ENCODE measurements at regions not wholly inside any gene's neighbourhood (a gene's known extent, or its start where the extent isn't known, plus 50 kb on each side); places are given as distances from the start of the nearest gene placed in this dataset.
A peak's percentile ranks its signal among the peaks of the same experiment; 100 is the strongest.

DNA sequence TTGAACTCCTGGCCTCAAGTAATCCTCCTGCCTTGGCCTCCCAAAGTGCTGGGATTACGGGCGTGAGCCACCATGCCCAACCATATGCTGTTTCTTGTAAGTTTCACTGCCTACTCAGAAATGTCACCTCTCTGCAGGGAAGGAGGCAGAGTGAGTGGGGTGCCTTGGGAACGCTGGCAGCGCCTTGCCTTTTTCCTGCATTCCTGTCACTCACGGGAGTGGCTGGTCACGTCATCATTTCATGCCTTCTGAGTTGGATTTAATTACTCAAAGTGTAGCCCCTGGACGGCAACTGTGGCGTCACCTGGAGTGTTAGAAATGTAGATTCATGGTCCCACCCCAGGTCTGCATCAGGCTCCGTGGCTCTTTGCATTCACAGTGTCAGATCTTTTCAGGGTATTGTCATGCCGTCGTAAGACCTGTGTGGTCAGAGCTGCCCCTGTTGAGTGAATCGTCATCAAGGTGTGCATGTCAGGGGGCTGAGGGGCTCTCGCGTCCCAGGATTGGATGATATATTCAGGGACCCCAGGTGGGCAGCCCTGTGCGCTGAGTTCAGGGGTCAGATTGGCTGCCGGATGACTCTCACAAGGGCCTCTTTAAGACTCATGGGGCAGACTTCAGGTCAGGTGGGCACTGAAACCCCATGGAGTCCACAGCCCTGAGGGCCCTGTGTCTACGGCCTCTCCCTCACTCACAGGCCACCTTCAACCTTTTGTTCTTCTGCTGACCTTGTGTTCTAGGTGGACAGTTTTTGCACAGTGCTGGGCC lies 65.9 kb upstream of the KLHL25 start:
- DNase-seq (ENCODE audit: low read depth, low spot score): no peak
- TF ChIP-seq, protein P1, sequence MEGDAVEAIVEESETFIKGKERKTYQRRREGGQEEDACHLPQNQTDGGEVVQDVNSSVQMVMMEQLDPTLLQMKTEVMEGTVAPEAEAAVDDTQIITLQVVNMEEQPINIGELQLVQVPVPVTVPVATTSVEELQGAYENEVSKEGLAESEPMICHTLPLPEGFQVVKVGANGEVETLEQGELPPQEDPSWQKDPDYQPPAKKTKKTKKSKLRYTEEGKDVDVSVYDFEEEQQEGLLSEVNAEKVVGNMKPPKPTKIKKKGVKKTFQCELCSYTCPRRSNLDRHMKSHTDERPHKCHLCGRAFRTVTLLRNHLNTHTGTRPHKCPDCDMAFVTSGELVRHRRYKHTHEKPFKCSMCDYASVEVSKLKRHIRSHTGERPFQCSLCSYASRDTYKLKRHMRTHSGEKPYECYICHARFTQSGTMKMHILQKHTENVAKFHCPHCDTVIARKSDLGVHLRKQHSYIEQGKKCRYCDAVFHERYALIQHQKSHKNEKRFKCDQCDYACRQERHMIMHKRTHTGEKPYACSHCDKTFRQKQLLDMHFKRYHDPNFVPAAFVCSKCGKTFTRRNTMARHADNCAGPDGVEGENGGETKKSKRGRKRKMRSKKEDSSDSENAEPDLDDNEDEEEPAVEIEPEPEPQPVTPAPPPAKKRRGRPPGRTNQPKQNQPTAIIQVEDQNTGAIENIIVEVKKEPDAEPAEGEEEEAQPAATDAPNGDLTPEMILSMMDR (IDR thresholded peaks at IDR 0.05; ENCODE audit: low read depth, low read length): no peak
- in situ Hi-C loops (cut with HindIII; ENCODE audit: low sequenced_read_pairs): no loop called here
- no peak overlapping the region for H3K4me3 ChIP-seq (ENCODE audit: low read depth, low read length)

DNA sequence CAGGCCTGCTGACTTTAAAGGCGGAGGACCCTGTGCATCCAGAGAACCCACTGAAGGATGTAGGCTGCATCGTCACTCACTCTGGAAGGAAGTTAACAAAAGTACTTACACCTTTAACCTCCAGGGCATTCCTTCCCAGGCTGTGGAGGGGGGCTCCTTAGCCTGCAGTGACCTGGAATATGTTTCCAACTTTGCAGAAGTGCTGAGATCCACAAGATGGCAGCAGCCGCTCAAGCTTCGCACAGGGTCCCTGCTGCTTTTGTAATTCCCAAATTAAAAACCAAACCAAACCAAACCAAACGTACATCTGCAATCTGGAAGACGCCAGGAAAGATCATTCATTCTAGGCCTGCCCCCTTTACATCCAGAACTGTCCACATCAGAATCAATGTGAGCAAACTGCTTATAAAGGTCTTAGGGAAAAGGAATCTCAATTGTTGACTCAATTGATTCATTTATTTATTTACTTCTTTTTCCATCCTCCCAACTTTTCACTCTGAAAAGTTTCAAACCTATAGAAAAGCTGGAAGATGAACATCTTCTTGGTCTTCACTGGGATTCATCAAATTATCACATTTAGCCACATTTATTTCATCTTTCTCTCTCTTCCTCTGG lies 70.5 kb upstream of the KLHL25 start:
- in situ Hi-C loops (cut with HindIII; ENCODE audit: low sequenced_read_pairs): no loop called here
- DNase-seq (ENCODE audit: low read depth, low spot score): peak; percentile 49
- no peak overlapping the region for H3K4me3 ChIP-seq (ENCODE audit: low read depth, low read length)
- TF ChIP-seq, protein P1 (IDR thresholded peaks at IDR 0.05; ENCODE audit: low read depth, low read length): peak; percentile 76

- TF ChIP-seq, protein P1 (IDR thresholded peaks at IDR 0.05; ENCODE audit: low read depth, low read length): no peak
- in situ Hi-C loops (cut with HindIII; ENCODE audit: low sequenced_read_pairs): no loop called here
- no peak for DNase-seq (ENCODE audit: low read depth, low spot score)
- H3K4me3 ChIP-seq (ENCODE audit: low read depth, low read length): no peak overlapping the region
These were observed 72.5 kb upstream of the KLHL25 start for GRCh38 chr15:85867250-85867649.

DNA sequence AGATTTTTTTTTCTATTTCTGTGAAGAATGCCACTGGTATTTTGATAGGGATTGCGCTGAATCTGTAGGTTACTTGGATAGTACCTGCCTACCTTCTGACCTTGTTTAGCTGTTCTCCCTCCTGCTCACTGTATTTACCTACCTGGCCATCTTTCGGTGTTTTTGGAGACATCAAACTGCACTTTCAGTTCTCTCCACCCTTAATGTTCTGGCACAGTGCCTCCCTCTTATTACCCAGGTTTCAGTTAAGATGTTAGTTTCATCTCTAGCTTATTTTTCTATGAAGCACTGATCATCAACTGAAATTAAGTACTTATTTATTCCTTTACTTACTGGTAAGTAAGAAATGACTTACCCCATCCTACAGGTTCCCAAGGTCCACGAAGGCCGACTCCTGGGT lies 74.4 kb upstream of the KLHL25 start:
- H3K4me3 ChIP-seq (ENCODE audit: low read depth, low read length): no peak overlapping the region
- in situ Hi-C loops (cut with HindIII; ENCODE audit: low sequenced_read_pairs): no loop called here
- TF ChIP-seq, protein P1 (IDR thresholded peaks at IDR 0.05; ENCODE audit: low read depth, low read length): no peak
- no peak for DNase-seq (ENCODE audit: low read depth, low spot score)

- in situ Hi-C loops (cut with HindIII; ENCODE audit: low sequenced_read_pairs): no loop called here
- TF ChIP-seq, protein P1 (IDR thresholded peaks at IDR 0.05; ENCODE audit: low read depth, low read length): no peak
- no peak for DNase-seq (ENCODE audit: low read depth, low spot score)
- H3K4me3 ChIP-seq (ENCODE audit: low read depth, low read length): no peak overlapping the region
These were observed 75.7 kb upstream of the KLHL25 start for GRCh38 chr15:85870216-85871014.

GRCh38 chr15:85871545-85871944 lies 76.8 kb upstream of the KLHL25 start:
- no peak overlapping the region for H3K4me3 ChIP-seq (ENCODE audit: low read depth, low read length)
- DNase-seq (ENCODE audit: low read depth, low spot score): no peak
- TF ChIP-seq, protein P1 (IDR thresholded peaks at IDR 0.05; ENCODE audit: low read depth, low read length): no peak
- in situ Hi-C loops (cut with HindIII; ENCODE audit: low sequenced_read_pairs): no loop called here
